Esophagus muscularis mucosa (tissue), 4 donors: ENCODE measurements at regions not wholly inside any gene's neighbourhood (a gene's known extent, or its start where the extent isn't known, plus 50 kb on each side); places are given as distances from the start of the nearest gene placed in this dataset.

Source experiments
- CTCF ChIP-seq, 3 experiments: fragments of 200-600 bp in 2 of 3; fragments of 450-650 bp in 1 of 3; sonication (generic) in 2 of 3; IDR thresholded peaks; one replicate each; pipeline ENCODE4 v1.5.1; 2017 to 2019; ENCODE audit warnings: antibody characterized with exemption in 3 of 3, mild to moderate bottlenecking in 2 of 3, moderate library complexity in 1 of 3
- EP300 ChIP-seq: sonication (generic); formaldehyde crosslinking; IDR thresholded peaks from one replicate; pipeline ENCODE4 v1.6.1; 2017; ENCODE audit warnings: antibody characterized with exemption
- POLR2A ChIP-seq: fragments of 450-650 bp; IDR thresholded peaks from one replicate; pipeline ENCODE4 v1.6.1; 2017; ENCODE audit warnings: antibody characterized with exemption, moderate library complexity, mild to moderate bottlenecking, low read depth
- POLR2AphosphoS5 ChIP-seq, 2 donors: sonication (generic); formaldehyde crosslinking; IDR thresholded peaks; one replicate each; pipeline ENCODE4 v1.6.1; 2017; ENCODE audit warnings: antibody characterized with exemption in 2 of 2

- TF ChIP-seq POLR2A (no peak), CTCF (IDR thresholded peaks at IDR 0.05) (no peak), POLR2AphosphoS5 (IDR thresholded peaks at IDR 0.05) (no peak), EP300 (no peak)
Measured at GRCh38 chr20:43252761-43253160, 63.1 kb upstream of the PTPRT start.
